ENCODE measurements at regions not wholly inside any gene's neighbourhood (a gene's known extent, or its start where the extent isn't known, plus 50 kb on each side); places are given as distances from the start of the nearest gene placed in this dataset.

DNA sequence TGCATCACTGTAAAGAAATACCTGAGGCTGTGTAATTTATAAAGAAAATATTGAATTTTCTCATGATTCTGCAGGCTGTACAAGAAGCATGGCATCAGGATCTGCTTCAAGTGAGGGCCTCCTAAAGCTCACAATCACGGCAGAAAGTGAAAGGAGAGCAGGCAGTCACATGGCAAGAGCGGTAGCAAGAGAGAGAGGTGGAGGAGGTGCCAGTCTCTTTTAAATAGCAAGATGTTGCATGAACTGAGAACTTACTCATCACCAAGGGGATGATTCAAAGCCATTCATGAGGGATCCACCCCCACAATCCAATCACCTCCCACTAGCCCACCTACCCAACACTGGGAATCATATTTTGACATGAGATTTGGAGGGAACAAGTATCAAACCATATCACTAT lies 184.5 kb upstream of the PAPPA start:
- Mint-ChIP-seq H3K4me1 (ENCODE audit: low read depth) (no peaks in the 10 kb centered on the region), H3K4me3 (no peak overlapping the region), H3K27me3 (ENCODE audit: low read depth) (no peaks in the 10 kb centered on the region), H3K9me3 (ENCODE audit: insufficient read depth) (no peaks in the 10 kb centered on the region), H3K27ac (no peak overlapping the region), H3K36me3 (ENCODE audit: low read depth) (no peaks in the 10 kb centered on the region)
- DNase-seq = no peak
- ATAC-seq = no peak
- CTCF ChIA-PET = no interaction called here
- POLR2A ChIA-PET = no interaction called here

DNA sequence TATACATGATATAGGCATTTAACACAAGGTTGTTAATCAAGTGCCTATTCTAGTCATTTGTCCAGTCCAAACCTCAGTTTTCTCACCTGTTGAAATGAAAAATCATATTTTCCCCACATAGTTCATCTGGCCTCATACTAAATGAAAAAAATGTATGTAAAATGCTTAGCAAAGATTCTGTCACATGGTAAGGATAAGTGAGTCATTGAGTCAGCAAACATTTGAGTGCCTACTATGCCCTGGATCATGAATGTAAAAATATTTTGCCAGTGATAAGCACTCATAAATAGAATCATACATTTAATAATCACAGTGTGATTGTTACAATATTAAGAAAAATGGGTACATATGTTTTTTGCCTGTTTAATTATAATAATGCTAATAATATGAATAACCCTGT lies 181.2 kb upstream of the PAPPA start:
- ATAC-seq (no peak), DNase-seq (no peak)
- no peak overlapping the region for H3K4me3 Mint-ChIP-seq
- no peaks in the 10 kb centered on the region for H3K36me3 Mint-ChIP-seq (ENCODE audit: low read depth)
- CTCF ChIA-PET = no interaction called here
- H3K9me3 Mint-ChIP-seq (ENCODE audit: insufficient read depth) = no peaks in the 10 kb centered on the region
- H3K27ac Mint-ChIP-seq = no peak overlapping the region
- H3K4me1 Mint-ChIP-seq (ENCODE audit: low read depth) = no peaks in the 10 kb centered on the region
- POLR2A ChIA-PET = no interaction called here
- H3K27me3 Mint-ChIP-seq (ENCODE audit: low read depth) = no peaks in the 10 kb centered on the region

DNA sequence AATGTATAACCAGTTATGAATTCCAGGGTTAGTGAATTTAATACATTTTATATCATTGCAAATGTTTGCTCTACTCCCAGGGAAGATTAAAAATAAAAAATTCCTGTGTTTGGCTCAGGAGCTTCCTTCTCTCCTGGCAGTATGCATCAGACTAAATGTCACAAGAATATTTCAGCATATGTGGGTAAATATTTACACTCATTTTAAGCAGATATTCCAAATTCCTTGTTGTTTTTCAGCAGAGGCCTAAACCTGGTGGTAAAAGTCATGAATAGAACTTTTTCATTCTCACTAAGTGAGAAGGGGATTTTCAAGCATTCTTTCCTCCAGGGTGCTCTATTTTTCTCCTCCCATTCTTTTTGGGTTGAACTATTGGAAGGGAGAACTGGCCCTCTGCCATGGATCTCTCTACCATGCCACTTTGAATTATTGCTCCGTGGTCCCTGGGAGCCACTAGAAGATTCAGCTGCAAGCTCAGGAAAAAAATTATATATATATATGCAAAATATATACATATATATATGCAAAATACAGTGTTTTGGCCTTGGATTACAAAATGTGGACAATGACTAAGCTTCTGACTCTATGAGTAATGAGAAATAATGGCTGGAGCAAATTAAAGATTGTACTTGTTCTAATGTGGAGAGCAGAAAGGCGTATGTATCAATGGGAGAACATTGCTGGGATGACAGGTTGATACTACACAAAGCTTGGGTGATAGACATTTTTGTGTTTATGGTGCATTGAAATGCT lies 180.6 kb upstream of the PAPPA start:
- no peak overlapping the region for H3K4me3 Mint-ChIP-seq
- no peaks in the 10 kb centered on the region for H3K27me3 Mint-ChIP-seq (ENCODE audit: low read depth)
- H3K4me1 Mint-ChIP-seq (ENCODE audit: low read depth) = no peaks in the 10 kb centered on the region
- ATAC-seq (no peak), DNase-seq (no peak)
- ChIA-PET POLR2A (no interaction called here), CTCF (no interaction called here)
- no peak overlapping the region for H3K27ac Mint-ChIP-seq
- no peaks in the 10 kb centered on the region for H3K9me3 Mint-ChIP-seq (ENCODE audit: insufficient read depth)
- H3K36me3 Mint-ChIP-seq (ENCODE audit: low read depth) = no peaks in the 10 kb centered on the region

DNA sequence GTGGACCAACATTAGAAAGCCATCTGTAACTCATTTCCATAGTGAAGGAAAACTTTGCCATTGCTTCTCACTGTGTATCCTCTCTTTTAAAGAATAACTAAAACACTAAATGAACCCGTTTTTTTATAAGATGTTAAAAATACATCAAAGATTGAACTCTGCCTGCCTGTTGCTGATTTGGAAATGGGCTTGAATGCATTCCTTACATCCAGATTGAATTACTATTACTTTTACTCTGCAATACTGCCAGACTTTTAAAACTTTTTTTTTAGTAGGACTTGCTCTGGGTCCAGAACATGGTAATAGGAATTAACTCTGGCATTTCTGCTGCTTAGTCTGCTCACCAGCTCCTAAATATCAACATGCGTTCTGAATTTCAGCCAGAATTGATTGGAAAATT lies 176.8 kb upstream of the PAPPA start:
- Mint-ChIP-seq H3K4me3 (no peak overlapping the region), H3K27me3 (ENCODE audit: low read depth) (no peaks in the 10 kb centered on the region), H3K27ac (no peak overlapping the region), H3K4me1 (ENCODE audit: low read depth) (no peaks in the 10 kb centered on the region), H3K36me3 (ENCODE audit: low read depth) (no peaks in the 10 kb centered on the region), H3K9me3 (ENCODE audit: insufficient read depth) (no peaks in the 10 kb centered on the region)
- DNase-seq = no peak
- ATAC-seq = no peak
- CTCF ChIA-PET = no interaction called here
- POLR2A ChIA-PET = no interaction called here

DNA sequence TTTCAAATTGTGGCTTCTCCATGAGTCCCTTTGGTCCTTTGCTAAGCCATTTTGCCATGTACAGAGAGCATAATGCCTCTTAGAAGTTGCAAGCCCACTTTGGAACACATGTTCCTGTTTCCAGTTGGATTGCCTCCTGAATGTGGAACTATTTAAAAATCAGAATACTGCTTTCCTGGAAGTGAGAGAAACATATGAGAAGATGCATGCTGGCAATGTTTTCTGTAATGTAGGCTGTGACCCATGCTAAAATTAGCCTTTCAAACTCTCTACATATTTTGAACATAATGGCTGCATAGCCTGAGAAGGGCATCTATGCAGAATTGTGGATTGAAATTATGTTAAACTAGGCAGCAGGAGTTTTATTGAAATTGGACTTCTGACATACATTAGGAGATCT lies 175.5 kb upstream of the PAPPA start:
- Mint-ChIP-seq H3K27ac (no peak overlapping the region), H3K4me3 (no peak overlapping the region), H3K36me3 (ENCODE audit: low read depth) (no peaks in the 10 kb centered on the region), H3K27me3 (ENCODE audit: low read depth) (no peaks in the 10 kb centered on the region), H3K4me1 (ENCODE audit: low read depth) (no peaks in the 10 kb centered on the region), H3K9me3 (ENCODE audit: insufficient read depth) (no peaks in the 10 kb centered on the region)
- ATAC-seq (no peak), DNase-seq (no peak)
- ChIA-PET POLR2A (no interaction called here), CTCF (no interaction called here)

DNA sequence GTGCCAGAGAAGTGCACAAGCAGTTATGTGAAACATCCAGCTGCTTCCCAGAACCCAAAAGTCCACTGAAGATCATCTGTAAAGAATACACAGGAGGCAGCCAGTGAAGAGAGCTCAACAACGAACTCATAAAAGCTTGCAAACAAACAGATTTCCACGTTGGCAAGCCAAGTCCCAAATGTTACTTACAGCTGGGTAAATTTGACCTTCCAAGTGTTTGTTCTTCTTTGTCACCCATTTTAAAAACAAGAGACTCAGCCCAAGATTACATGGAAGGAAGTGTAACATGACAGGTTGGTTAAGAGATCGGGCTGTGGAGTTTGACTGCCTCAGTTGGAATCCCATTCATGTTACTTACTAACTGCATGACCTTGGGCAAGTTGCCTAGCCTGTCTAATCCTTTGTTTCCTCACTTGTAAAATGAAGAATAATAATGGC lies 174.9 kb upstream of the PAPPA start:
- DNase-seq = no peak
- CTCF ChIA-PET = no interaction called here
- Mint-ChIP-seq H3K36me3 (ENCODE audit: low read depth) (no peaks in the 10 kb centered on the region), H3K27me3 (ENCODE audit: low read depth) (no peaks in the 10 kb centered on the region), H3K9me3 (ENCODE audit: insufficient read depth) (no peaks in the 10 kb centered on the region), H3K4me1 (ENCODE audit: low read depth) (no peaks in the 10 kb centered on the region), H3K27ac (no peak overlapping the region), H3K4me3 (no peak overlapping the region)
- no peak for ATAC-seq
- POLR2A ChIA-PET = no interaction called here

DNA sequence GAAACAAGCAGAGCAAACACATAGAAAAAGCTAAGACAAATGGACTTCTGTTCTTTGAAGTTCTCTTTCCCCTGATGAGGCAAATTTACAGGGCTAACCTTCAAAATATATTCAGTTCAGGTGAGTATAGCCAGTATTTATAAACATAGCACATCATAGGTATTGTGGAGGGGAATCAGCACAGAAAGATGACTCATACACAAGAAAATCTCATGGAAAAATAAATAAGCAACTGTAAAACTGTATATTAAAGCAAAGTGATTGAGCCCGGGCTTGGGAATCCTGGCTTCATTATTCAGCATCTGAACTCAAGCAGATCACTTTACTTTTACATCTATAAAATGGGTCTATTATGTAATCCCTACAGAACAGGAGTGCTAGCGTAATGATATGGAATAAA lies 173.5 kb upstream of the PAPPA start:
- Mint-ChIP-seq H3K4me1 (ENCODE audit: low read depth) (no peaks in the 10 kb centered on the region), H3K36me3 (ENCODE audit: low read depth) (no peaks in the 10 kb centered on the region)

DNA sequence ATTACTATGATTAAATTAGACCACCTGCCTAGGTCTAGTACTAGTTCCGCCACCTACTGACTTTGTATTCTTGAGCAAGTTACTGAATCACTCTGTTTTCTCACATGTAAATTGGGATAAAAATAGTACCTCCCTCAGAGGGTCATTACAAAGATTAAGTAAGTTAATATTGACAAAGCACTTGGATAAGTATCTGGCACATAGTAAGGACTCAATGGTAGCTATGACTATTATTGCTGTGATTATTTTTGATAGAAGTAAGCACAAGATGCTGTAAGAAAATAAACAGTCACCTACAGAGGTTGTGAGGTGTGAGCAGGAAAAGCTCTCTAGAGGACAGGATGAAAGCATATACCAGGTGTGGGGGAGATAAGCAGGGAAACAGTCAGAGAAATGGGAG lies 173.1 kb upstream of the PAPPA start:
- ChIA-PET CTCF (no interaction called here), POLR2A (no interaction called here)
- Mint-ChIP-seq H3K27me3 (ENCODE audit: low read depth) (no peaks in the 10 kb centered on the region), H3K36me3 (ENCODE audit: low read depth) (no peaks in the 10 kb centered on the region), H3K9me3 (ENCODE audit: insufficient read depth) (no peaks in the 10 kb centered on the region), H3K4me1 (ENCODE audit: low read depth) (no peaks in the 10 kb centered on the region), H3K27ac (no peak overlapping the region), H3K4me3 (no peak overlapping the region)
- DNase-seq (no peak), ATAC-seq (no peak)

More for the DNA sequence above, 173.5 kb upstream of the PAPPA start:
- ChIA-PET CTCF (no interaction called here), POLR2A (no interaction called here)
- no peak for DNase-seq
- Mint-ChIP-seq H3K4me3 (no peak overlapping the region), H3K9me3 (ENCODE audit: insufficient read depth) (no peaks in the 10 kb centered on the region), H3K27ac (no peak overlapping the region), H3K27me3 (ENCODE audit: low read depth) (no peaks in the 10 kb centered on the region)
- ATAC-seq = no peak

DNA sequence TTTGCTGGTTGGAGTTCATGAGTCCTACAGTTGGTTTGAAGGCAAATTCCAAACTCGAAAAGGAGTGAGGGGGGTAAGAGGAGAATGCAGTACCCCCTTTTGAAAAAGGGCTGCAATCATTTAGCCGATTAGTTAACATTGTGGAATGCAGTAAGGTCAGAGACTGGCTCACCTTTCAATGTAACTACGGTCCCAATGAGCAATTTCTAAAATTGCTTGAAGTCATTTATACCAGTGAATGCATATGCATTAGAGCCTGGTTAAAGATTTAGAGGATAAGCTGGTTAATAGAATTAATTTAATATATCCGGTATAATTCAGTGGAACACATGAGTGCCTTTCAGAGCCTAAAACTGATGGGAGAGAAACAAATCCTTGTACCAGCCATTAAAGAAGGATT lies 172.6 kb upstream of the PAPPA start:
- no peaks in the 10 kb centered on the region for H3K27me3 Mint-ChIP-seq (ENCODE audit: low read depth)
- H3K4me3 Mint-ChIP-seq = no peak overlapping the region
- no peak overlapping the region for H3K27ac Mint-ChIP-seq
- no peaks in the 10 kb centered on the region for H3K4me1 Mint-ChIP-seq (ENCODE audit: low read depth)
- ATAC-seq = no peak
- DNase-seq = no peak
- POLR2A ChIA-PET = no interaction called here
- H3K9me3 Mint-ChIP-seq (ENCODE audit: insufficient read depth) = no peaks in the 10 kb centered on the region
- CTCF ChIA-PET = no interaction called here
- no peaks in the 10 kb centered on the region for H3K36me3 Mint-ChIP-seq (ENCODE audit: low read depth)

DNA sequence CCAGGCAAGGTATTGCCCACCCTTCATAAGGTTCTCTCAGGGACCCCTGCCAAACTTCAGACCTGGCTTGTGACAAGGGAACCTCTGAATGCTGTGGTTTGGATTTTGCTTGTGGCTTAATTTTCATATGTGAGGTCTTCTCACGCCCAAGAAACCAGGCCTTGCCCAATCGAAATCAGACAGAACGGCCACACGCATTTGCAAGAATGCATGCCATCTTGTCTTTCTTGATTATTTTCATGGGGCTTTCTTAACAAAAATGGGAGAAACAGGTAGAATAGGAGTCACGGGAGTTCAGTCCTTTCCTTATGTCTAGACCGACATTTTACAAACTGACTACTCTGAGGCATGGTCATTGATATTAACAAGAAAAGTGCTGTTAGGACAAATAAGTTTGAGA lies 170.2 kb upstream of the PAPPA start:
- Mint-ChIP-seq H3K36me3 (ENCODE audit: low read depth) (no peaks in the 10 kb centered on the region), H3K4me3 (no peak overlapping the region), H3K9me3 (ENCODE audit: insufficient read depth) (no peaks in the 10 kb centered on the region), H3K27me3 (ENCODE audit: low read depth) (no peaks in the 10 kb centered on the region), H3K27ac (no peak overlapping the region), H3K4me1 (ENCODE audit: low read depth) (no peaks in the 10 kb centered on the region)
- CTCF ChIA-PET = no interaction called here
- POLR2A ChIA-PET = no interaction called here
- no peak for DNase-seq
- ATAC-seq = no peak

DNA sequence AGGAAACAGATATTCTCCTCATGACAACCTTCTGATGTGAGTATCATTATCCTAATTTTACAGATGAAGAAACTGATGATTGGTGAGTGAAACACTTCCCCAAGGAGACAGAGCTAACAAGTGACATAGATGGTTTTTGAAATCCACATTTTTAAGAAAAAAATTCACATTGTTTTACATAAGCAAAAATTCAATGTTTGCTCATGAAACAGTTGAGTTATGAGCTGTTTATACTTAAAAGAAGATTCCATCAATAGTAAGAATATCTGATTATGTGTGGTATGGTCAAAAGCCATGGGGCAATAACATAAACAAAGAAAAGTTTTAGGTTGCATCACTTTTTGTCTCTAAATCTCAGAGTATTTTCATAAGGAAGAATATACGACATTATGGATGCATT lies 167.9 kb upstream of the PAPPA start:
- DNase-seq (no peak), ATAC-seq (no peak)
- ChIA-PET CTCF (no interaction called here), POLR2A (no interaction called here)
- no peak overlapping the region for H3K4me3 Mint-ChIP-seq
- H3K36me3 Mint-ChIP-seq (ENCODE audit: low read depth) = no peaks in the 10 kb centered on the region
- no peaks in the 10 kb centered on the region for H3K4me1 Mint-ChIP-seq (ENCODE audit: low read depth)
- H3K27ac Mint-ChIP-seq = no peak overlapping the region
- H3K27me3 Mint-ChIP-seq (ENCODE audit: low read depth) = no peaks in the 10 kb centered on the region
- no peaks in the 10 kb centered on the region for H3K9me3 Mint-ChIP-seq (ENCODE audit: insufficient read depth)

DNA sequence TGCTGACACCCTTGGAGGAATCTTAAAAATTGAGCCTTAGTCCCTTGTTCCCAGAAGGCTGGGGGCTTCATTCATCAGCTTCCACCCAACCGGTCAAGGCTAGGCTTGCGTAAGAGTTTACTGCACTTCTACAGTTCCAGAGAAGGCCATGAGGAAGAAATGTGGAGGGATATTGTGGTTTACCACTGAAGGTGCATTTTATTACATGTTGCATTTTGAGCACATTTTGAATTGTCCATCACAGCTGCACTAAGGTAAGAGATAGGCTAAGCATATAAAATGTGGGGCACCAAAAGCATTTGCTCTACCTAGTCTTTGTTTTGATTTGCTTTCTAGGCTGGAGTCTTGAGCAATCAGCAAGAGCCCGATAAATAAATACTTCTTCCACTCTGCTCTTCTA lies 167.1 kb upstream of the PAPPA start:
- Mint-ChIP-seq H3K27ac (no peak overlapping the region), H3K36me3 (ENCODE audit: low read depth) (no peaks in the 10 kb centered on the region), H3K27me3 (ENCODE audit: low read depth) (no peaks in the 10 kb centered on the region), H3K4me3 (no peak overlapping the region), H3K9me3 (ENCODE audit: insufficient read depth) (no peaks in the 10 kb centered on the region), H3K4me1 (ENCODE audit: low read depth) (no peaks in the 10 kb centered on the region)
- no peak for ATAC-seq
- ChIA-PET CTCF (no interaction called here), POLR2A (no interaction called here)
- no peak for DNase-seq

DNA sequence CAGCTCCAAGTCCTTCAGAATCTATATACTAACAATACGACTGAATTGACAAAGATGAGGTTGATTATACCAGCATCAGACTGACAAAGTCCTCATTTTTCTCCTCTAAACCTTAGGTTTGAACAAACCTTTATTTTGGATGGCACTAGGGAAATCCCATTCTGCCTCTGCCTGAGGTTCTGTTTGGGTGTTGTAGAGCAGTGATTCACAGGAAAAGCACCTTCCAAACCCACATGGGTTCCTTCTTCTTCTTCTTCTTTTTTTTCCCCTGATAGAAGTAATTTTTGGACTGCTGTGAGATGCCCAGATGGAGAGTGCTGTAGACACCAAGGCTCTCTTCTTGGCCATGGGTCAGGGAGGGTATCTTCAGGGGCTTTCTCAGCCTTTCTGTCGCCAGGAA lies 164.9 kb upstream of the PAPPA start:
- Mint-ChIP-seq H3K4me1 (ENCODE audit: low read depth) (no peaks in the 10 kb centered on the region), H3K27ac (no peak overlapping the region), H3K36me3 (ENCODE audit: low read depth) (no peaks in the 10 kb centered on the region), H3K4me3 (no peak overlapping the region), H3K9me3 (ENCODE audit: insufficient read depth) (no peaks in the 10 kb centered on the region), H3K27me3 (ENCODE audit: low read depth) (no peaks in the 10 kb centered on the region)
- DNase-seq (no peak), ATAC-seq (no peak)
- ChIA-PET CTCF (no interaction called here), POLR2A (no interaction called here)
